ENCODE measurements at regions not wholly inside any gene's neighbourhood (a gene's known extent, or its start where the extent isn't known, plus 50 kb on each side); places are given as distances from the start of the nearest gene placed in this dataset.
"Not testable (repeated sequence)": the region's sequence is repeated elsewhere in the genome, so short reads cannot be mapped to it uniquely, and the experiment has no call there.

- DNase-seq (ENCODE audit: low read depth) = no peak
Observed at GRCh38 chr10:125554016-125554703, 128.8 kb downstream of the TEX36 start.

GRCh38 chr10:125553091-125553490, 129.9 kb downstream of the TEX36 start:
- DNase-seq (ENCODE audit: low read depth) = no peak

GRCh38 chr10:125551247-125551646, 131.7 kb downstream of the TEX36 start:
- no peak for DNase-seq (ENCODE audit: low read depth)

GRCh38 chr10:125550362-125550761, 132.6 kb downstream of the TEX36 start:
- no peak for DNase-seq (ENCODE audit: low read depth)

- no peak for DNase-seq (ENCODE audit: low read depth)
Observed at GRCh38 chr10:125549653-125550052, 133.3 kb downstream of the TEX36 start.

GRCh38 chr10:125548878-125549277, 134.1 kb downstream of the TEX36 start:
- no peak for DNase-seq (ENCODE audit: low read depth)

GRCh38 chr10:125548356-125548755, 134.6 kb downstream of the TEX36 start:
- DNase-seq (ENCODE audit: low read depth) = no peak

GRCh38 chr10:125547010-125547650, 135.8 kb downstream of the TEX36 start:
- DNase-seq (ENCODE audit: low read depth) = no peak

- DNase-seq (ENCODE audit: low read depth) = no peak
Observed at GRCh38 chr10:125543796-125544195, 139.2 kb downstream of the TEX36 start.

- DNase-seq (ENCODE audit: low read depth) = no peak
Observed at GRCh38 chr10:125538947-125539731, 143.8 kb downstream of the TEX36 start.

- no peak for DNase-seq (ENCODE audit: low read depth)
Observed at GRCh38 chr10:125536236-125536635, 146.7 kb downstream of the TEX36 start.

- no peak for DNase-seq (ENCODE audit: low read depth)
Observed at GRCh38 chr10:125535559-125535958, 147.4 kb downstream of the TEX36 start.

GRCh38 chr10:125534515-125534914, 148.4 kb downstream of the TEX36 start:
- DNase-seq (ENCODE audit: low read depth) = no peak

GRCh38 chr10:125533866-125534265, 149.1 kb downstream of the TEX36 start:
- no peak for DNase-seq (ENCODE audit: low read depth)

GRCh38 chr10:125531465-125531864, 151.5 kb downstream of the TEX36 start:
- DNase-seq (ENCODE audit: low read depth) = no peak

GRCh38 chr10:125523347-125523746, 159.6 kb downstream of the TEX36 start:
- no peak for DNase-seq (ENCODE audit: low read depth)

- peak; percentile 0 for DNase-seq (ENCODE audit: low read depth)
Observed at GRCh38 chr10:125521721-125522680, 161.0 kb downstream of the TEX36 start.

GRCh38 chr10:125520968-125521367, 162.0 kb downstream of the TEX36 start:
- DNase-seq (ENCODE audit: low read depth) = no peak

- DNase-seq (ENCODE audit: low read depth) = not testable (repeated sequence)
Observed at GRCh38 chr10:125518397-125518796, 164.6 kb downstream of the TEX36 start.

GRCh38 chr10:125515571-125515970, 167.4 kb downstream of the TEX36 start:
- DNase-seq (ENCODE audit: low read depth) = no peak

- DNase-seq (ENCODE audit: low read depth) = no peak
Observed at GRCh38 chr10:125514206-125515162, 168.5 kb downstream of the TEX36 start.

Data from stimulated activated CD8-positive, alpha-beta memory T cell treated with anti-CD3 and anti-CD28 coated beads, Interleukin-4, amount 100 ng/mL, for 24 hours (primary cell).